NCI-H1694 (cell line): ENCODE measurements at regions not wholly inside any gene's neighbourhood (a gene's known extent, or its start where the extent isn't known, plus 50 kb on each side); places are given as distances from the start of the nearest gene placed in this dataset.

Experiments used
- DNase-seq: peaks from one replicate; lab custom pipeline; 2025; lab: John Stamatoyannopoulos, UW

DNA sequence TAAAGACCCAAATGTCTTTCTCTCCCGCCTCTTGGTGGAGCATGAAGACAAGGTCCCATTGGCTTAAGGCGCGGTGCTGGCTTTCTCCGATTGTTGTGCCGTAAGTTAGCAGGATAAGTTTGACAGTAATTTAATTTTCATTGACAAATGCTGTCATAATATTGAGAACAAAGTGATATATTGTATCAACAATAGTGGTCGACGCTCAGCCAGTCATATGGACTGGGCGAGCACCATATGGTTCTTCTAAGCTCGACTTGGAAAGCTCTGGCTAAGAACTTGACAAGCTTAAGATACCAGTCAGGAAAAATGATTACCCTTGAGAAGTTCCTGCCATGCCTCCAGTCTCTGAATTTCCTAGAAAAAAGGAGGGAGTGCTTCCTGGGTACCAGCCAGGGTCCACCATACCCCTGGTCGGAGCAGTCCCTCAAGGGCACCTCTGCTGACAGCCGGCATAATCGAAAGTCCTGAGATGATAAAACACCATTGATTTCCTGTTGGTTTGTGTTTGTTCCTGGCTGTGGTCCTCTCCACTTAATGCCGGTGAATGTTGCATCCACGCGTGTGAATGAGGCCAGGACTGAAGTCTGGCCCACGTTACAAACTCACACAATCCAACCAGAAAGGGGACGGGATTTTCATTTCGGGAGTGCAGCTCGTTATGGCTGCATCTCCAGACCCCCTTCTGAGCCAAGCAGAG is 262.1 kb downstream of the ZNF536 start:
- DNase-seq: no peak

DNA sequence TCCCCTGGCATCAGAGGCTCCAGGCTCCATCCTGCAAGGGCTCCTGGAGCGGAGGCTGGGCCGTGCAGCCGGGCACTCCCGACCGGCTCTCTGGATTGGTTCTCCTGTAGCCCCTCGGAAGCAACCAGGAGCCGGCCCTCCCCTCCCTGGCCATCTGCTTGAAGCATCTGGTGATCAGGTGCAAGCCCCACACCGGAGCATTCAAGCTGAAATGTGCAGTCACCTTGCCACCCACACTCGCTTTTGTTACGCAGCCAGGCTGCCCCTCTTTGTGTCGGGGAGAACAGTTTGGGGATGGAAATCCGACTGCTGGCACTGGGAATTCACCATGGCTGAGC is 258.8 kb downstream of the ZNF536 start:
- DNase-seq: no peak

DNA sequence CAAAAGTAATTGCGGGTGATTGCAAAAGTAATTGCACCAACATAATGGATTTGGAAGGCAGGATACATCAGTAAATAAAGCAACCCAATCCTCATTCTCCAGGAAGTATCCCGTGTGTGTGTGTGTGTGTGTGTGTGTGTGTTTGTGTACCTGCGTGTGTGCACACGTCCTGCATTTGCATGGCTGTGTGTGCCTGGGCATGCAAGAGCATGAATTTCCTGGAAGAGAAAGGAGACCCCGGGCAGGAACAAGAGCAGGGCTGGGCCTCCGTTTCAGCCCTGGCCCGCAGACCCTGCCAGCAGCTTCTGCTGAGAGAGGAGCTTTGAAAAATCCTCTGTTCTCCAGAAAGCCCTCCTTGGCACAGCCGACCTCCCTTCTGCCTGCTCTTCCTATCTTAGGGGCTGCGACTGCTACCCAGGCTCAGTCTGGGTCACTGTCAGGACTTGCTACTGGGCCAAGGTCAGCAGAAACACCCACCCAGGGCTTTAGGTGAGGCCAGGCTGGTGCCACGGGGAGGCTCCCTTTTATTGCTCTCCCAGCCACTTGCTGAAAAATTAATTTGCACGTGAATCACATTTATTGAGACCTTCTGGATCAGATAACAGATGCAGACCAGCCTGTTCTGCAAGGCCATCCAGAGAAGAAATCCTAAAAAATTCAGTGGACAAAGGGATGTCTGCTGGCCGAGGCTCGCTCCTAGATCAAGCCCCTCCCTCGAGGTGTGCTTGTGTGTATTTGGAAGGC is 258.3 kb downstream of the ZNF536 start:
- no peak for DNase-seq

DNA sequence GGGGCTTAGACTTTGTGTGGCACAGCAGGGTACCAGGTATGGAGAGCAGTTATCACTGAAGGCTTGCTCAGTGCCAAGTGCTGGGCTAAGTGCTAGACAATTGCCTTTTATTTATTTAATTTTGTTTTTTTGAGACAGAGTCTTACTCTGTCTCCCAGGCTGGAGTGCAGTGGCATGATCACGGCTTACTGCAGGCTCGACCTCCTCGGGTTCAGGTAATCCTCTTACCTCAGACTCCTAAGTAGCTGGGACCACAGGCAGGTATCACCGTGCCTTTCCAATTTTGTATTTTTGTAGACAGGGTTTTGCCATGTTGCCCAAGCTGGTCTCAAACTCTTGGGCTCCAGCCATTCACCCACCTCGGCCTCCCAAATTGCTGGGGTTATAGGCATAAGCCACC is 256.9 kb downstream of the ZNF536 start:
- no peak for DNase-seq

DNA sequence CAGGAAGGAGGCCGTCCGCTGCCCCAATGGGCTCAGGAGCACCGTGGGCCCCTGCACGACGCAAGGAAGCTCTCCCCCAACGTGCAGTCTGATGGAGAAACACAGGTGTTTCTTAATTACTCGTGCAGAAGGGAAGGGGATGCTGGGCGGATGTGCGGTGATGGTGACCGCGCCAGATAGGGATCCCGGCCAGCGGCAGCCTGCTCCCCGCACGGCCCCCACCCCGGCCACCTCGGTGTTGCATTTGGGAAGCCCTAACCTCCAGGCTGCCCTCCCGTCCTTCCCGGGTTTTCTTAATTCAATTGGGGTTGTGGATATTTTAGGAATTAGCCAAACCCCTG is 254.4 kb downstream of the ZNF536 start:
- no peak for DNase-seq

DNA sequence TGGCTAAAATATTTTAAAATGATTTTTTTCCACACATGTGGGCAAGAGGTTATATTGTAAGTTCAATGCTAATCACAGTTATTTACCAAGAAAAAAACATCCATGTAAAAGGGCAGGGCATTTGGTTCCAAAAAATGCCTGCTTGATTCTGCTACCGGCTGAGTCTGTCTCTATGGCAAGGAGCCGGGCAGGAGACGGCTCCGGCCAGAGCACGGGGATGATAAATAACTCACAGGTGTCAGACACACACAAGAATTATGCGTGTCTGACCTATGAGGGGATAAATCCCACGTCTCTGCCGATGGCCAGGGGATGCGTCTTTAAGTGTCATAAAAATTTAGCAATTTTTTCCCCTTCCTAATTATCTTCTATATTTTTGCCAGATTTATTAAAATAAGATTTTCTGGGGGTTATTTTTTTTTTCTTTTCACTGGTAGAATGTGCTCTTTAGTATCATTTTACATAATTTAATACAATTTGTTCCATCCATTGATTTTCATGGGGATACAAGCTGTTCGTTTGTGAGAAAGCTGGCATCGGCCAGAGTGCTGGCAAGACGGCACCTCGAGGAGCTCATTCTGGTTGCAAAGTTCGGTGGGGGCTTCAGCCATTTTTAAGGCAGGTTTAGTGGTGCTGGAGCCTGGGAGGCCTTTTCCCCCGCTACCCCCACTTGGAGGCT is 253.9 kb downstream of the ZNF536 start:
- no peak for DNase-seq

DNA sequence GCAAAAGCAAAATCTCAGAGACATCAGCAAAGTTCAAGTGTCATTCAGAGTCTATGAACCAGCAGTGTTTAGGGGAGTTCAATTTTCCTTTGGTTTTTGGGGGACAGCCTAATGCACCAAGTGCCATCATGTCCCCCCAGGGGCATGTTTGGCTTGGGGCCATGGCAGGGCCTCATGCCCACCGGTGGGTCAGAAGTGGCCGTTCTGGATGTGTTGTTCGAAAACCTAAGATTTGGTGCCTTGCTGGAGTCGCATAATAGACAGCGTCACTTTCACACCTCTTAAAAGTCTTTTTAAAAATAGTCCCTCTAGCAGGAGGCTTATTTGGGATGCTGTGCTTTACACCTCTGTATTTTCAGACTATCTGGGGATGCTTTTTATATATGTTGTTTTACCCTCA is 250.1 kb downstream of the ZNF536 start:
- DNase-seq: no peak

DNA sequence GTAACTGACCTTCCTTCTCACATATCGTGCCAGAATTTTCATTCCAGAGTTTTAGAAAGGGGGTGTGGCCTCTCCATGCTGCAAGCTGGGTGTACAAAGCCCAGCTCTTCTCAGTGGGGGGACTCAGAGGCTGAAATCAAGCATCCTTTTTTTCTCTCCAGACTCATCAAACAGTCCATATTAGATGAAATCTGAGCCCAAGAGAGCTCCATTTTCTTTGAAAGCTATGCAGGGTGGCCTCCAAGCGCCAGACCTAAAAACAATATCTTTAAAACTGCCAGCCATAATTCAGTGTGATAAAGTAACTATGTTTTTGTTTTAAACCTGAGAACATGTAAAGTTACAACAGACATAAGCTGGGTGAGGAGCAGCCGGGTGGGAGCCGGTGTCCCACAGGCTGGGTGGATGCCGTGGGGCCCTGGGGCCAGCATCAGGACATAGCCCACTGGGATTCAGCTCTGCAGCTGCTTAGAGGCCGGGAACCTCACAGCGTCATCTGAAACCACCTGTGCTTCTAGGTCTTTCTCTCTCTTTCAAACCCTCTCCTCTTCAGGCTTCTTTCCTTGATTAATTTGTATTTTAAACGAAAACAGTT is 249.2 kb downstream of the ZNF536 start:
- DNase-seq: no peak

DNA sequence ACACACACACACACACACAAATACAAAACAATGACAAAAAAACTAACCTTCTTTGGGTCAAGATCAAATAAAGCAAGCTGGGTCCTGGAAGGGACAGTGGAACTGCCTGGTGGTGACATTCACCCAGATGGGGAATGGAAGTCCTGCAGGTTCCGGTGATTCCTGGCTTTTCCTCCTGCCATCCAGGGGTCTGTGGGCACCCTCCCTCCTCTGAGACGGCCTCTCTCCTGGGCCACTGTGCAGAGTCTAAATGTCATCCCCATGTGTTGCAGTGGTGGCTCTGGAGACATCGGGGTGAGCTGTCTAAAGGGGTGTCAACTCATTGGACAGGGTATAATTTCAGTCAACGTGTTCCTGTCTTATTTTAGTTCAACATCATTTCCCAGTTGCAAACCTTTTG is 248.2 kb downstream of the ZNF536 start:
- no peak for DNase-seq

DNA sequence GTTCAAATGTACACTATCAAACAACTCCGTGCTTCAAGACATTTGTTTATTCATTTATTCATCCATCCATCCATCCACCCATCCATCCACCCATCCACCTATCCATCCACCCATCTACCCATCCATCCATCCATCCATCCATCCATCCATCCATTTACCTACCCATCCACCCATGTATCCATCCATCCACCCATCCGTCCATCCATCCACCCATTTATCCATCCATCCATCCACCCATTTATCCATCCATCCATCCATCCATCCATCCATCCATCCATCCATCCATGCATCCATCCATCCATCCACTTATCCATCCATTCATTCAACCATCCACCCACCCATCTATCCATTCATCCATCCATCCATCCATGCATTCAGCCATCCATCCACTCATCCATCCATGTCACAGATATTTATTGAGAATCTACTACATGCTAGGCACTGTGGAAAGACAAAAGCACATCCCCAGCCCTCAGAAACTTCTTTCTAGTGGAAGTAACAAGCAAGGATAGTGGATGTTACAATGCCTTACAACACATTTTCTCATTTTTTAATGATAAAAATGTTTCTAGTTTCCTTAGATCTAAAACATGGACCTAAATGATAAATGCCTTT is 237.6 kb downstream of the ZNF536 start:
- DNase-seq: no peak

DNA sequence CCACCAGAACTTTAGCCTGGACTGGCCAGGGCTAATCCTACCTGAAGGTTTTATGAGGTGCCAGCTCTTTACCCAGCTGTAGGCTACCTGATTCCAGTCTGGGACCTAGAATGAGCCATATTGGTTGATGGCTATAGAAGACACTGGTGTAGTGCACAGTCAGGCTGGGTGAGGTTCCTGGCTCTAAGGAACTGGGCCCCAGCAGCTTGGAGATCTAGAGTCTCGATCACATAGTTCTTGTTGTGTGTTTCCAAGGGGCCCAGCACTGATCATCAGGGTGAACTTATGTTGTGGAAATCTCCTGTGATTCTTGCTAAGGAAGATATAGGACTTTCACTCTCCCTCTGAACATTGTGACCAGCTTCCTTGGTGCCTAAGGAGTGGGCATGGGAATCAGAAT is 236.3 kb downstream of the ZNF536 start:
- DNase-seq: no peak
